CD4-positive, alpha-beta T cell treated with Interleukin-2 at 100 ng/mL for 4 hours (primary cell): ENCODE measurements at regions not wholly inside any gene's neighbourhood (a gene's known extent, or its start where the extent isn't known, plus 50 kb on each side); places are given as distances from the start of the nearest gene placed in this dataset.
"Not testable (repeated sequence)": the region's sequence is repeated elsewhere in the genome, so short reads cannot be mapped to it uniquely, and the experiment has no call there.

Experiments
- DNase-seq: peaks from one replicate; pipeline ENCODE4 v3.0.0-alpha.2; 2020; ENCODE audit warnings: low spot score

DNA sequence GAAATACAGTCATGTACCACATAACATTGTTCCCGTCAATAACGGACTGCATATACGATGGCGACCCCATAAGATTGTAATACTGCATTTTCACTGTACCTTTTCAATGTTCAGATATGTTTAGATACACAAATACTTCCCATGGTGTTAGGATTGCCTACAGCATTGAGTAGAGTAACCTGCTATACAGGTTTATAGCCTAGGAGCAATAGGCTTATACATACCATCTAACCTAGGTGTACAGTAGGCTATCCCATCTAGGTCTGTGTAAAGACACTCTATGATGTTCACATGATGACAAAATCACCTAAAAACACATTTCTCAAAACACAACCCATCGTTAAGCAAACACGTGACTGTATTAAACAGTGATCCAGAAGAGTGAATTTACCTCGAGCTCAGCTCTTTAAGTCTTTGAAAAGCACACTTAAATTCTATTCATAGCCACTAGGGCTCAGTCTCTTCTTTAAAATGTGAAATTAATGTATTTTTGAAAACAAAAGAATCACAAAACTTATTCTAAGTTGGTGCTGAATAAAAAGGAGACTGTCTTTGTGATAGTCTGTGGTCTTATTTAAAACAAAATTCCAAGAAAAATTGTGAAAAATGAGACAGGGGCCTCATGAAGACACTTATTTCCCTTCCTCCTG lies 239.1 kb upstream of the ARID2 start:
- no peak for DNase-seq

DNA sequence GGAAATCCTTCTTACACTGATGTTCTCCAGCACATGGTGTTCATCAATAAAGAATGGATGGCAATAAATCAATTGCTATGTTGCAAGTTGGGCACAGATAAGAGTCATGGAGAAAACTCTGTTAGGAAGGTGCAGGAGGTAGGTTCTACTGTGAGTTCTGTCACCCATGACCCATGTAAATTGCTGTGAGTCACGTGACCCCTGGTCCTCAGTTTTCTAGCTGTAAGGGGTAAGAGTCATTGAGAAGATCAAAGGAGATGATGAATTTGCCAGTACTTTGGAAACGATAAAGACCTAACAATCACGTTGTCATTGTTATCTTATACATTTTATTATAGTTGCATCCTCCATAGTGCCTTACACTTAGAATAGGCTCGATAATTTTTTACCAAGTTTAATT lies 235.2 kb upstream of the ARID2 start:
- DNase-seq: no peak

DNA sequence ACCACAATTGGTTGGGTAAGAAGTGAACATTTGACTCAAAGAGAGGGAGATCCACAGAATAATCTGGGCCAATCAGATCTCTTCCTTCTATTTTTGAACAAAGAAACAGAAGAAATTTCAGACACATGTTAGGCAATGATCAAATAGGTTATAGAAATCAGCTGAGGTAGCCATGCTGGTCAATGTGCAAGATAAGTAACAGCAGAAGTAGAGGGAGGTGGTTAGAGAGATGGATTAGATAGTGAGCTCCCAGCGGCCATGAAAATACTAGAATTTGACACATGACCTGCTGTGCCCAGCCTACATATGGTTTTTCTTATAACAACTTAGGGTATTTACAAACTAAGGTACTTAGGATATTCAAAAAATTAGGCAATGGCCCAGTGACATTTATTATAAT lies 230.9 kb upstream of the ARID2 start:
- DNase-seq: no peak

DNA sequence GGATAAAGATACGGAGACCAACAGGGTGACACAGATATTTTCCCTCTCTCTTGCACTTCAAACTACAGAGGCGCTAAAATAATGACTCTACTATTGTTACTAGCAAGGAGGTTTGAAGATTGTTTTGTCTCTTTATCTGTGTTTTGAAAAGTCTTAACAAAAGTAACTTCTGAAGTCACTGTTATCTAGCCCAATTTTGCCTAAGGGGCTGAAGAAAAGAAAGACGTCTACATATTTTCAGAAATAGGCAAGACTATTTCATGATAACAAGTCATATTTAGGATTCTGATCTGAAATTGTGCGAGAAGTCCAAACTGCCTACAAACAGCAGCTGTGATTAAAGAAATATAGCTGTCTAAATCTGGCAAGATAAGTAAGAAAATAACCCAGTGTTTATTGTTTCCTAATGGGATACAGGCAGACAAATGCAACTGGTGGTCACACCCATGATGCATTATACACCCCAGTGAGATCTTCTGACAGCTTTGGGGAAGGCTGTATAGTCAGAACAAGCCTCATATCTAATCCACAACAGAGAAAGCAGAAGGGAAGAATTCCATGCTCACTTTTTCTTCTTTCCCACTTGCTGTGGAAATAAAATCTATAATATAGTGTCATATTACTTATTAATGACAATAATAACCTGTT lies 226.9 kb upstream of the ARID2 start:
- DNase-seq: no peak

DNA sequence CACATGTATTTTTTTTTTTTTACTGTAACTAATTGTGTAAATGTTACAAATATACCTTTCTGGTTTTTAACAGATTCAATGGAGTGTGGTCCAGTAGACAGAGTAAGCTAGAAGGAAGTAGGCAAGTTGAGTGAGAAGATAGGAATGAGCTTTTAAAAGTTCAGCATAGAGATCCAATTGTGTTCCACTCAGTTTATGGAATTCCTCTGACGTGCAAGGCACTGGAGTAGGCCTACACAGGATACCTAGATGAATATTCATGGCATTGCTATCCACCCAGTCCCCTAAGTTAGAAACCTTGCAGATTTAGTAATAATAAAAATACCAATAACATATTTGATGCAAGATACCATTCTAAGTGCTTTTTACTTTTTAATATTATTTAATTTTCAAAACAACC lies 225.6 kb upstream of the ARID2 start:
- DNase-seq: no peak

DNA sequence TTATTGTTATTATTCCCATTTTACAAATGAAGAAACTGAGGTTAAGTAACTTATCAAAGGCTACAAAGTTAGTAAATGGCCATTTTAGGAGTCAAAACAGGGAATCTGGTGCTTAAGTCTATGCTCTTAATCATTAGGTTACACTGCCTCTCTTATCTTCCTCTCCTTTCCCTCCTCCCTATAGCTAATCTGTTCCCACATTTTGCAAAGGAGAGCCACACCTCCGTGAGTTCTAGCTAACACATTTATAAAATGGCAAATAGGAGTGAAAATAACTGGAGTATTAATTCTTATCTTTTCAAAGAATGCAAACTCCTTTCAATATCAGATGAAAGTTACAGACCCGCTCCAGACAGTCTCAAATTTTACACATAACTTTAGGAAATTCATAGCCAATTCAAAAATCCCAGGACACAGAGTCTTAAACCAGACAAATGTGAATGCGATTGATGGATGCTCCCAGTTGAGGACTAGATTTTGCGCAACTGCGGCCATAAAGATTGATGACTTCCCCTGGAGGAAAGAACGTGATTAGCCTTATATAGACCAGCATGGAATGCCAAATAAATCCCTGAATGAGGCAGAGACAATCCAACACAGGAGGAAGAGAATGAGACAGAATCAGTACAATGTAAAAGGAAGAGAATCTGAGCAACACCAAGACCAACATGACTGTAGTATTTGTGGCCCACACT lies 225.0 kb upstream of the ARID2 start:
- DNase-seq: no peak

DNA sequence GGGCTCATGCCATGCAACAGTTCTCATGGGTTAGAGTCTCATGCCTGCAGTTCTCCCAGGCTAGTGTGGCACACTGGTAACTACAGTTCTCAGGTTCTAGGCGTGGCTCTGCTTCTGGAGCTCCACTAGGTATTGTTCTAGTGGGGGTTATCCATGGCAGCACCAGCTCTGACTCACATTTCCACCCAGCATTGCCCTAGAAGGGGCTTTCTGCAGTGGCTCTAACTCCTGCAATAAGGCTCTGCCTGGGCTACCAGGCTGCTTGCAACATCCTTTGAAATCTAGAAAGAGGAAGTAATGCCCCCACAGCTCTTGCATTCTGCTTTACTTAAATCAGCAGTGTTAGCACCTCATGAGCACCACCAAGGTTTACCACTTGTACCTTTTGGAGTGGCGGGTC lies 220.3 kb upstream of the ARID2 start:
- peak; percentile 3 for DNase-seq

DNA sequence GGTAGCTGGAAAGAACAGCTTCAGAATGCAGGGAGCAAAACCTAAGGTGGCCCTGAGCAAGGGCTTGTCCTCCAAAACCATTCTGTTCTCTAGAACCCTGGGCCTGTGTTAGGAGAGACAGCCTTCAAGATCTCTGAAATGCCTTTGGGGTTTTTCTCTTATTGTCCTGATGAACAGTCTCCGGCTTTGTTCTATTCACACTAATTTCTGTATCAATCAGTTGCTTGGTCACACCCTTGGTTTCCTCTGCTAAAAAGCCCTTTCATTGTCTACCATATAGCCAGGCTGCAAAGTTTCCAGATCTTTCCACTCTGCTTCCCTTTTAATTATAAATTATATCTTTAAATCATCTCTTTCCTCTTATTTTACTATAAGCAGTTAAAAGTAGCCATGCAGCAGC lies 219.9 kb upstream of the ARID2 start:
- DNase-seq: no peak

DNA sequence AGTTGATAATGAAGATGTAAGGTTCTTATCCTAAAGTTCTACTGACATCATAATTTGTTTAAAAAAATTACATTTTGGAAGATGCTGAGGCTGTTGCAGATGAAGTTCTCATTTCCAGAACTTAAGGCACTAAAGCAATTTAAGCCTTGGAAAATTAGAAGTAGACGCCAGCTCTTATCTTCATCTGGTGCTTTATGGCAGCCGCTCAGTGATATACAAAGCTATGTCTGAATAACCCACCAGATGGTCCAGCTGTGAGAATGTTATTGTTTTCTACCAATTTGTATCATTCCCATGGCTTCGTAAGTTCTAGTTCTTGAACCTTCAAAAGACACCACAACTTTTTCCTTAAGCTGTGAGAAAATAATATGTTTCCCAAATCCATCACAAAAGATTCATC lies 212.1 kb upstream of the ARID2 start:
- no peak for DNase-seq

DNA sequence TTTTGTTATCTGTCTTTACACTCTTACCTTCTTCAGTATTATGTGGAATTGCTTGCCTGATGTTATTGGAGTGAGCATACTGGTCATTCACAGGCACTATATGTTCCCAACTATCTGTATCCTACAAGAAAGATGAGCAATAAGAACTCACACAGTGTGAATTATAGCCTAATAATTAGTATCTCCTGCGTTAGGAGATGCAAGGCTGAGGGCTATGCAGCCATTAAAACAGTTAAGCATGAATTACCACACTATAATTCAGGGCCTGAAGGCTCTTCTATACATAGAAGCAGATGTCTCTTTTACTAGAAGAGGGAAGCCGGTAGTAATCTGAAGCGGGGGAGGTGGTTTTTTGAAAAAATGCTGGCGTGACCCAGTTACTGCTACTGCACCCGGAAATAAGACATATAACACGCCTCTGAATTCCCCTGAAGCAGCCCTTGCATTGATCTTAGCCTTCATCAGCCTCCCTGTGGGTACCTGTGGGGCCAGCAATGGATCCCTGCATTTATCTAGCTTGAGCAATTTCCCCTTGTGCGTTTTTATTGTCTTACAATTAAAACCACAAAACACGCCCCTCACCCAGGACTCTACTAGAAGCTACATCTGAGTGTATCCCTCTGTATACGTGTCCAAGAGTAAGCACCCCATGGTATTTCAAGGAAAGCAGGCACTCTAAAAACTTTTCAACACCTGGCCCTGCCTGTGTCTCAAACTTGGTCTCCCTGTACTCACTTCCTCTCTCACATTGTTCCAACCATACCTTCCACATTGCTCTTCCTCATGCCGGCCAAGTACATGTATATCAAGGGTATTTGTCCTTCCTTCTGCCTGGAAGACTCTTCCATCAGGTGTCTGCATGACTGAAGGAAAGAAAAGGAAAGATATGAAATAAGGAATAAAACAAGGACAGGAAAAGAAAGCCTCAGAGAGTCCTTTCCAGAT lies 210.9 kb upstream of the ARID2 start:
- peak; percentile 63 for DNase-seq

DNA sequence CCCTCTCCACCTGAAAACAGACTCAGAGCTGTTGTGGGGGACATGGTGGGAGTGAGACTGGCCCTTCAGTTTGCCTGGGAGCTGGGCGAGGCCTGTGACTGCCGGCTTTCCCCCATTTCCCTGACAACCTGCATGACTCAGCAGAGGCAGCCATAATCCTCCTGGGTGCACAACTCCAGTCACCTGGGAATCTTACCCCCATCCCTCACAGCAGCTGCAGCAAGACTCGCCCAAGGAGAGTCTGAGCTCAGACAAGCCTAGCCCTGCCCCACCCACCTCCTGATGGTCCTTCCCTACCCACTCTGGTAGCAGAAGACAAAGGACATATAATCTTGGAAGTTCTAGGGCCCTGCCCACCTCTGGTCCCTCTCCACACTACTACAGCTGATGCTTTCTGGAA lies 207.3 kb upstream of the ARID2 start:
- DNase-seq: no peak

DNA sequence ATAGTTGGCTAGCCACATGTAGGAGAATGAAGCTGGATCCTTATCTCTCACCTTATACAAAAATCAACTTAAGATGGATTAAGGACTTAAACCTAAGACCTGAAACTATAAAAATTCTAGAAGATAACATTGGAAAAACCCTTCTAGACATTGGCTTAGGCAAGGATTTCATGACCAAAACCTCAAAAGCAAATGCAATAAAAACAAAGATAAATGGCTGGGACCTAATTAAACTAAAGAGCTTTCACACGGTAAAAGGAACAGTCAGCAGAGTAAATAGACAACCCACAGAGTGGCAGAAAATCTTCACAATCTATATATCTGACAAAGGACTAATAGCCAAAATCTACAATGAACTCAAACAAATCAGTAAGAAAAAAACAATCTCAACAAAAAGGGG lies 202.7 kb upstream of the ARID2 start:
- not testable (repeated sequence) for DNase-seq

DNA sequence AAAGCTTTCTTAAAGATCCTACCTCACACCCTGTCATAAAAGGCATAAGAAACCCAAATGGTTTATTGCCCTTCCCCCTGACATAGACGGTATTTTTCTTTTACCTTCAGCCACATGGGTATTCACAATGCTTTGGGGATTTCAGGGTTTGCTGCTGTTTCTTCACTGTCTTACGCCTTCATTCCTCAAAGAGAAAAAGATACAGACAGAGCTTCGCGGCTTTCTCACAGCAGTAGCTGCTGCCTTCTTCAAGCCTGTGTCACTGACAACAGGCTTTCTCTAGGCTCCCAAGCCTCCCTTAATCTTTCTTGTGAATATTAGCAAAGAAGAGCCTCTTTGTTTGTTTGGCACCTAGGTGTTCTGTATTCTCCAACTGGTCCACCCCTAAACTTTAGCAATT lies 197.4 kb upstream of the ARID2 start:
- no peak for DNase-seq

DNA sequence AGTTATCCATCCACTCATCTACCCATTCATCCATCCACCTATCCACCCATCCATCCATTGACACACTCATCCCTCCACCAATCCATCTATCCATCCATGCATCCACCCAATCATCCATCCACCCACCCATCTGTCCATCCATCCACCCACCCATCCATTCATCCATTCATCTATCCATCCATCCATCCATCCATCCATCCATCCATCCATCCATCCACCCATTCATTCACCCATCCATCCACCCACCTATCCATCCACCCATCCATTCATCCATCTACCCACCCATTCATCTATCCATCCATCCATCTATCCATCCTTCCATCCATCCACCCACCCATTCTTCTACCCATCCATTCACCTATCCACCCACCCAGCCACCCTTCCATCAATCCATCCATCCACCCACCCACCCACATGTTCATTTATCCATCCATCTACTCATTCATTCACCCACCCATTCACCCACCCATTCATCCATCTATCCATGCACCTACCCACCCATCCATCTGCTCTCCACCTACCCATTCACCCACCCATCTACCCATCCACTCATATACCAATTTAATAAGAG lies 193.8 kb upstream of the ARID2 start:
- DNase-seq: no peak

DNA sequence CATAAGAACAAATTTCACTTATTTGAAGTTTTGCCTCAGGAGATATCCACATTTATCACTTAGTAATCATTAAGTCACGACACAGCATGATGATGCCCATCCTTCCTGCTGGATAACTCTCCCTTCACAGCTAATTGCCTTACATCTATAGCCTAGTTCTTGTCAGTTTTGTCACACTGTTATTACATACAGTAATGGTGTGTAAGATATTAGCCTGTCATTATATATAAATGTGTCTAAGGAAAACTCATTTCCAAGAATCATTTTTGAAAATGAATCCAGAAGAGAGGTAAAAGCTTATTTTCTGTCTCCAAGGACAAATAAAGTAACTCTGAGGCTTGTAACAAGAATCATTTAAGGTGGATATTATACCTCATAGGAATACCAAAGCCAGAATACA lies 193.2 kb upstream of the ARID2 start:
- DNase-seq: no peak

DNA sequence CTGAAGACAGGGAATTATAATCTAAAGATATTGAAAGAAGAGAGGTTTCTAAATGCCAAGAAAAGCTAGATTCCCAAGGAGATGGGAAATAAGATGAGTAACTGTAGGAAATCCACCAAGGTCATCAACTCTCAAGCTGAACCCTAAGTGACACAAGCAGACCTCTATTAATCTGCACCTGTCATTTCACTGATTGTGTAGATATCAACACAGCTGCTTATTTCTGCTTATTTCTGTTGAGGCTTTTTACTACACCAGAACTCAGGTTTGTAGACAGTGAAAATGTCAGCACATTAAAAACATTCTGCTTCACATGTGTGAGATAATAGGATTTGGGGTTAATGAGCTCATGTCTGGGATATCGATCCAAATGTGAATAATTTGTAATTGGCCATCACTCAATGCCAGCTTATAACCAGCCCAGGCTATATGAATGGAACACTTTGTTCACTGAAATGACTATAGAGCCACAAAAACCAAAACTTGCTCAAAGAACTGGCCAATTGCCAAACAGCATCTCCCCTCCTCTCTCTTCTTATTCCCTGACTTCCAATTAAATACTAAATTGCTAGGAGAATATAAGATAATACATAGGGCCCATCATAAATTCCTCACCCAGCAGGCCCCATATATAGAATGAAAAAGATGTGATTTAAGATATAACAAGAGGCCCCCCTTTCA lies 188.7 kb upstream of the ARID2 start:
- DNase-seq: no peak

DNA sequence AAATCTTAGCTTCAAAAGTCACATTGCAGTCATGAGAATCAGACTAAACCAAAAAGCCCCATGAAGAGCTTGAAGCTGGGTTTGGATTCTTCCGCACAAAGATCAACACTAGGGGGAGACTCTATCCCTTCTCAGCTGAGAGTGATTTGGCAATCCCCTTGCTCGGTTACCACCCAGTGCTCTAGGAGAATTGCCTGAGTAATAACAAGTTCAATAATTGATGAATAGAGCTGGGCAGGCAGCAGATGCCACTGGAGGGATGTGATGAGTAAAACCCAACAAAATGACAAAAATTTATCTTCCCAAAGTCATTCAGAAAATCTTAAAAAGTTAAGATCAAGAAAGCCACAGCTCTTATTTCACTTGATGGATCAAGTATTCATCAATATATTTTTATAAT lies 185.6 kb upstream of the ARID2 start:
- DNase-seq: peak; percentile 83

DNA sequence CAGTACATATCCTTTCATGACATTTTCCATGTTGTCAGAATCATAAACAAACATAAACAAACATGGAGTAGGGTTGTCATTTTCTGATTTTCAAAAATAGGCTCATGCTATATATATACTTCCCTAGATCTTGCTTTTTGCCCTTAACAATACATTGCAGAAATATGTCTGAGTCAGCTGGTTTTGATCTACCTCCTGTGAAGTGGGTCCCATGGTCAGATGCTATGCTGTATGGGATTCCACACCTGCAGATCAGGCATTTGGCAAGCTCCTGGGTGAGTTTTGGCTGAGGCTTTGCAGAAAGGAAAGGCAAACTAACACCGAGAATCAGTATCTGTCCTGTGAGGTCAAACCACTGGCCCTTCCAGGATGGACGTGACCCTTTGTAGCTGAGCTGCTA lies 183.0 kb upstream of the ARID2 start:
- no peak for DNase-seq

DNA sequence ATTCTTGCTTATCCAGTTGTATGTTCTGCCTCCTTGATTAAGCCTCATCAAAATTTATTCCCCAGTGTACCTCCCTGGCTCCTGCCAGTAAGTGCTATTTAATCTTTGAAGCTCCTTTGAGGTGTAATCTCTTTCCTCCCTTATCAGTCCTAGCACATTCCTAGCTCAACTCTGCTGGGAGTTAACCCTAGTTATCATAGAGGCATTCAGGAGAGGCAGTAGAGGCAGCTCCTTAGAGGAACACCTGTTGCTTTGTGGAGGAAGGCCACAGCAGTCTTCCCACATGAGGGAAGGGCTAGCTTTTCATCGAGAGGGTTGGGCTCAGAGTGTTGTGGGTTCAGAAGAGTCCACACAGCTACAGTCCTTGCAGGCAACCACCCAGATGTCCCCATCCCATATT lies 182.4 kb upstream of the ARID2 start:
- no peak for DNase-seq

DNA sequence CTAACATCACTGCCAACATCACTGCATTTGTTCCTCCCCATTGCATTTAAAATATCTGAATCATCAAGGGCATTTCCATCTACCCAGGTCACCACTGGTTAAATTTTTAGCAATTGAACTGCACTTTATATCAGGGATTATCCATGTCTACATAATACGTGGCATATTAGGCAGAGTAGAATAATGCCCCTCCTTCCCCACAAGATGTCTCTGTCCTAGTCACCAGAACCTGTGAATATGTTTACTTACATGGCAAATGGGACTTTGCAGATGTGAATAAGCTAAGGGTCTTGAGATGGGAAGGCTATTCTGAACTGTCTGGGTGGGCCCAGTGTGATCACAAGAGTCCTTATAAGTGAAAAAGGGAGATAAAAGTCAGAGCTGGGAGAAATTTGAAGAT lies 181.7 kb upstream of the ARID2 start:
- no peak for DNase-seq

DNA sequence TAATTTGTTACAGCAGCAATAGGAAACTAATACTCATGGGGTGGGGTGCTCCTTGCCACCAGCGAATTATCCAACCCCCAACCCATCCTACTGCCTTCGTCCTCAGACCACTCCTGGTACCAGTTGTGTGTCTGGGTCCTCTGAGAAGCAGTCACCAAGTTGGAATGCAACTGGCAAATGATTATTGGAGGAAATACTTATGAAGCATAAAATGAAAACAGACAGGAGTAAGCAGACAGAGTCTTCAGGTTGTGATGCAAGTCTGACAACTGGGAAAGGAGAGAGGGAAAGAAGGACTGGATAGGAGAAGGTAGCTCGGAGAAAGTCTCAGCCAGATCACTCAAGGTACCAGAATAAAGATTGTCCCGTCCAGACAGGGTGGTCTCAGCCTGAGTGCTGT lies 181.1 kb upstream of the ARID2 start:
- no peak for DNase-seq
